ENCODE measurements at regions not wholly inside any gene's neighbourhood (a gene's known extent, or its start where the extent isn't known, plus 50 kb on each side); places are given as distances from the start of the nearest gene placed in this dataset.
"Not testable (repeated sequence)": the region's sequence is repeated elsewhere in the genome, so short reads cannot be mapped to it uniquely, and the experiment has no call there.

GRCh38 chr4:138864961-138865720 lies 150.4 kb upstream of the NOCT start:
- H3K27me3 ChIP-seq, result no peaks in the 10 kb centered on the region

GRCh38 chr4:138863160-138863559 lies 152.4 kb upstream of the NOCT start:
- no peak for TF ChIP-seq EP300 (IDR thresholded peaks at IDR 0.05)
- TF ChIP-seq CTCF (IDR thresholded peaks at IDR 0.05), result no peak
- no peak for TF ChIP-seq POLR2A (IDR thresholded peaks at IDR 0.05)
- no peak for DNase-seq (ENCODE audit: low spot score in 2 of 2)
- 82 to 84% methylated on average over 4 of the region's 4 CpGs for WGBS, 2 donors
- Histone ChIP-seq H3K4me1 (no peaks in the 10 kb centered on the region), H3K4me3 (no peak overlapping the region), H3K36me3 (no peaks in the 10 kb centered on the region), H3K27ac (no peak overlapping the region), H3K27me3 (no peaks in the 10 kb centered on the region), H3K9me3 (peaks cover 0 to 4% (median 0%) of the 10 kb centered on the region in 4 donors)

More at GRCh38 chr4:138864961-138865720, 150.4 kb upstream of the NOCT start:
- no peaks in the 10 kb centered on the region for H3K4me1 ChIP-seq
- no peak for DNase-seq (ENCODE audit: low spot score in 2 of 2)
- no peak overlapping the region for H3K27ac ChIP-seq
- 48 to 49% methylated on average over 10 of the region's 10 CpGs for WGBS, 2 donors
- no peaks in the 10 kb centered on the region for H3K36me3 ChIP-seq
- H3K4me3 ChIP-seq, result no peak overlapping the region
- peaks cover 0 to 4% (median 0%) of the 10 kb centered on the region in 4 donors for H3K9me3 ChIP-seq
- no peak for TF ChIP-seq EP300 (IDR thresholded peaks at IDR 0.05)
- TF ChIP-seq POLR2A (IDR thresholded peaks at IDR 0.05), result no peak
- no peak for TF ChIP-seq CTCF (IDR thresholded peaks at IDR 0.05)

GRCh38 chr4:138861135-138861534 lies 154.4 kb upstream of the NOCT start:
- peaks cover 0 to 4% (median 0%) of the 10 kb centered on the region in 4 donors for H3K9me3 ChIP-seq
- TF ChIP-seq POLR2A (IDR thresholded peaks at IDR 0.05), result no peak
- no peak for TF ChIP-seq CTCF (IDR thresholded peaks at IDR 0.05)
- TF ChIP-seq EP300 (IDR thresholded peaks at IDR 0.05), result no peak
- WGBS, 2 donors, result 64 to 68% methylated on average over 5 of the region's 5 CpGs
- H3K4me3 ChIP-seq, result no peak overlapping the region
- DNase-seq (ENCODE audit: low spot score in 2 of 2), result no peak
- no peak overlapping the region for H3K27ac ChIP-seq
- no peaks in the 10 kb centered on the region for H3K36me3 ChIP-seq
- no peaks in the 10 kb centered on the region for H3K4me1 ChIP-seq
- no peaks in the 10 kb centered on the region for H3K27me3 ChIP-seq

- WGBS, 2 donors, result 95 to 97% methylated on average over 1 of the region's 1 CpG
- DNase-seq (ENCODE audit: low spot score in 2 of 2); H3K9me3 ChIP-seq; H3K27ac ChIP-seq; H3K4me3 ChIP-seq; H3K36me3 ChIP-seq; H3K27me3 ChIP-seq; H3K4me1 ChIP-seq: not testable (repeated sequence)
These were observed 155.2 kb upstream of the NOCT start for GRCh38 chr4:138860357-138860756.

GRCh38 chr4:138859254-138859653 lies 156.3 kb upstream of the NOCT start:
- TF ChIP-seq EP300 (IDR thresholded peaks at IDR 0.05), result no peak
- no peak for TF ChIP-seq CTCF (IDR thresholded peaks at IDR 0.05)

More at GRCh38 chr4:138859254-138859653, 156.3 kb upstream of the NOCT start:
- no peaks in the 10 kb centered on the region for H3K27me3 ChIP-seq
- DNase-seq (ENCODE audit: low spot score in 2 of 2), result no peak
- H3K4me3 ChIP-seq, result no peak overlapping the region
- H3K4me1 ChIP-seq, result no peaks in the 10 kb centered on the region
- WGBS, 2 donors, result 91 to 92% methylated on average over 4 of the region's 4 CpGs
- no peaks in the 10 kb centered on the region for H3K36me3 ChIP-seq
- H3K27ac ChIP-seq, result no peak overlapping the region
- peaks cover 0 to 4% (median 0%) of the 10 kb centered on the region in 4 donors for H3K9me3 ChIP-seq
